ENCODE measurements at regions not wholly inside any gene's neighbourhood (a gene's known extent, or its start where the extent isn't known, plus 50 kb on each side); places are given as distances from the start of the nearest gene placed in this dataset.
A peak's percentile ranks its signal among the peaks of the same experiment; 100 is the strongest.

DNA sequence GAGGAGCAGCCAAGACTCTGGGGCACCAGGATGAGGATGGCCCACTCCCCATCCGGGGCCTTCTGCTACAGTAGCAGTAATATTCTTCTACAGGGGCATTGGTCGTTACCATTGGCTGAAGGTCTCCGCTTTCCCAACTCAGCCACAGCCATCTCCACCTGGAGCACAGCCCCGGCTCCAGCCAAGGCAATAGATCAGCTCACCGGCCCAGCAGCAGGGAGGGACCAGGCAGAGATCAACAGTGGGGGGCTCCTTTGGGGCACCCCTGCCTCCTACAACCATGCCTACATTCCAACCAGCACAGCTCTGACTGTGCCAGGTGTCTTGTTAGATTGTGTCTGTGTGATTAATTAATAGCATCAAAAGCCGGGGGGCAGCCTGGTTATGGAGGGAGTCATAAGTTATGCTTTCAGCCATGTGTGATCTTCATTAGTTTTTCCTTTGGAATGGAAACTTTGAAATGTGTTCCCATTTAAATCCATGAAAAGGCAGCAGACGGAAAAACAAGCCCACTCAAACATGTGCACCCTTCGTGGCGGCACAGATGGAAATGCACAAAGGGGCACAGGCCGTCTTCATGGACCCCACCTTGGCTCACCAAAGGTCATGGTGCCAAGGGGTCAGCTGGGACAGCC lies 68.6 kb upstream of the BZW1 start:
- H3K4me3 ChIP-seq (replicated peaks; ENCODE audit: low read depth, low read length): no peak overlapping the region
- no peak for DNase-seq (ENCODE audit: low read depth)
- no peak for TF ChIP-seq CTCF (IDR thresholded peaks at IDR 0.05; ENCODE audit: low read length, missing control alignments)

GRCh38 chr2:200744201-200744602 lies 67.5 kb upstream of the BZW1 start:
- TF ChIP-seq CTCF (IDR thresholded peaks at IDR 0.05; ENCODE audit: low read length, missing control alignments): no peak
- no peak for DNase-seq (ENCODE audit: low read depth)
- H3K4me3 ChIP-seq (replicated peaks; ENCODE audit: low read depth, low read length): no peak overlapping the region

- H3K4me3 ChIP-seq (replicated peaks; ENCODE audit: low read depth, low read length): no peak overlapping the region
- no peak for TF ChIP-seq CTCF (IDR thresholded peaks at IDR 0.05; ENCODE audit: low read length, missing control alignments)
- DNase-seq (ENCODE audit: low read depth): no peak
These were observed 65.4 kb upstream of the BZW1 start for GRCh38 chr2:200746301-200746700.

DNA sequence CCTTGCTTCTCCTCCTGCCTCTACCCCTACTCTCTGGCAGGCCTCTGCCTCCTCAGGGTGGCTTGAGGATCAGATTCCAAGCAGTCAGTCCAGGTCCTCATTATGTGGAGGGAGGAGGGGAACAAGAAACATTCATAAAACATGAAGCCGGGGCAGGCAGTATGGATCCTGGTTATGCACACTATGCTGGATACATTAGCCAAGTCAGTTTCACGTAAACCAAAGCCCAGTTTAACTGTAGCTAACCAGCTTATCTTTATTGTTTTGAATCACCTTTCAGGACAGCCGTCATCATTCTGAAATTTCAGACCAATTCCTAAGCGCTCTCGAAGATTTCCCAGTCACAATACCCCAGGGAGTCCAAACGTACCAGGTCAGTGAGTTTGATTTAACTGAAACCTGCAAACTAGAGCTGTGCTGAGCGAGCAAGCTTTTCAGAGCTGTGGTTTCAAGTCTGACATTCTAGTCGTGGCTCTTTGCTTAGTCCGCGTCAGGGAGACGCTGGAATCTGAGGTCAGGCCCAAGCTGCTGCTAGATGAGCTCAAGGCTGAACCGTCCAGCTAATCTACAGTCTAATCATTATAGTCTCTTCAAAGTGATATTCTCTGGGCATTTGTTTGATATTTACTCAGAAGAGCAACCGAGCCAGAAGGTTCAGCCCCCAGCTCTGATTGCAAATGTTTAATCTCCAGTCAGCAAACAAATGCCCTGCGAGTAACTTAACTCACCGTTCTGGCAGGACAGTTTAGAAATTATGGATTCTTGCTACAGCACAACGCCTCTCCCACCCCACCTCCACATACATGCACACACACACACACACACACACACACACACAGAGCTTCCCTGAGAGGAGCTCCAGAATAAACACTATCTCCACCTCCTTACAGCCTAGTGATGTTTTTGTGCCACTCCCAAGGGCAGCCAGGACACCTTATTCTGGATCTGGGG lies 63.8 kb upstream of the BZW1 start:
- peak; percentile 78 for DNase-seq (ENCODE audit: low read depth)
- H3K4me3 ChIP-seq (replicated peaks; ENCODE audit: low read depth, low read length): no peak overlapping the region
- no peak for TF ChIP-seq CTCF (IDR thresholded peaks at IDR 0.05; ENCODE audit: low read length, missing control alignments)

DNA sequence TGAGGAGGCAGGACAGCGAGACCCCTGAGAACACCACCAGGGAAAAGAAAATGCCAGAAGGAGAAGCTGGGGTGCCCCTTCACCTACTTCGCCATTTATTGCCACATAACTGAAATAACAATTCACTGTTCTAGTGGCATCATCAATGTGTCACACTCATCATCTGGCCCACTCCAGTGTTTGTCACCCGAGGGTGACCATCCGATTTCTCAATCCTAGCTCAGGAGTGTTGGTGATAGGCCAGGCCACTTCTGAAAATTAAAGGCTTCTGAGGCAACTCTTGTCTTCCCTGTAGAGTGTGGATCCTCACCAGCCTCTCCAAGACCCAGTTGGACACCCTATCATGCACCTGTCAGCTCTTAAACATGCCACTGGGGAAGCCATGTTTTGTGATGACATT lies 62.9 kb upstream of the BZW1 start:
- DNase-seq (ENCODE audit: low read depth): no peak
- TF ChIP-seq CTCF (IDR thresholded peaks at IDR 0.05; ENCODE audit: low read length, missing control alignments): no peak
- H3K4me3 ChIP-seq (replicated peaks; ENCODE audit: low read depth, low read length): no peak overlapping the region

GRCh38 chr2:200749631-200750322 lies 61.9 kb upstream of the BZW1 start:
- no peak for DNase-seq (ENCODE audit: low read depth)
- H3K4me3 ChIP-seq (replicated peaks; ENCODE audit: low read depth, low read length): no peak overlapping the region
- no peak for TF ChIP-seq CTCF (IDR thresholded peaks at IDR 0.05; ENCODE audit: low read length, missing control alignments)
